ENCODE measurements at regions not wholly inside any gene's neighbourhood (a gene's known extent, or its start where the extent isn't known, plus 50 kb on each side); places are given as distances from the start of the nearest gene placed in this dataset.
"Not testable (repeated sequence)": the region's sequence is repeated elsewhere in the genome, so short reads cannot be mapped to it uniquely, and the experiment has no call there.

- DNase-seq (ENCODE audit: low read depth): peak; percentile 24
Measured at GRCh38 chr11:100581318-100581717, 105.8 kb upstream of the ARHGAP42 start.

GRCh38 chr11:100584201-100584985 is 102.7 kb upstream of the ARHGAP42 start:
- peak; percentile 47 for DNase-seq (ENCODE audit: low read depth)

GRCh38 chr11:100585728-100586127 is 101.4 kb upstream of the ARHGAP42 start:
- no peak for DNase-seq (ENCODE audit: low read depth)

- DNase-seq (ENCODE audit: low read depth): no peak
Measured at GRCh38 chr11:100586361-100587101, 100.6 kb upstream of the ARHGAP42 start.

GRCh38 chr11:100592619-100593260 is 94.3 kb upstream of the ARHGAP42 start:
- no peak for DNase-seq (ENCODE audit: low read depth)

GRCh38 chr11:100593291-100593690 is 93.8 kb upstream of the ARHGAP42 start:
- DNase-seq (ENCODE audit: low read depth): no peak

GRCh38 chr11:100594320-100594719 is 92.8 kb upstream of the ARHGAP42 start:
- DNase-seq (ENCODE audit: low read depth): no peak

GRCh38 chr11:100600941-100601340 is 86.1 kb upstream of the ARHGAP42 start:
- DNase-seq (ENCODE audit: low read depth): no peak

GRCh38 chr11:100602716-100603115 is 84.4 kb upstream of the ARHGAP42 start:
- DNase-seq (ENCODE audit: low read depth): no peak

- DNase-seq (ENCODE audit: low read depth): not testable (repeated sequence)
Measured at GRCh38 chr11:100607761-100608160, 79.3 kb upstream of the ARHGAP42 start.

GRCh38 chr11:100612766-100613165 is 74.3 kb upstream of the ARHGAP42 start:
- no peak for DNase-seq (ENCODE audit: low read depth)

- DNase-seq (ENCODE audit: low read depth): no peak
Measured at GRCh38 chr11:100618914-100619313, 68.2 kb upstream of the ARHGAP42 start.

GRCh38 chr11:100619484-100619883 is 67.6 kb upstream of the ARHGAP42 start:
- DNase-seq (ENCODE audit: low read depth): no peak

- no peak for DNase-seq (ENCODE audit: low read depth)
Measured at GRCh38 chr11:100622404-100622803, 64.7 kb upstream of the ARHGAP42 start.

GRCh38 chr11:100624346-100624745 is 62.7 kb upstream of the ARHGAP42 start:
- peak; percentile 34 for DNase-seq (ENCODE audit: low read depth)

GRCh38 chr11:100625041-100625440 is 62.0 kb upstream of the ARHGAP42 start:
- peak; percentile 23 for DNase-seq (ENCODE audit: low read depth)

GRCh38 chr11:100629671-100630070 is 57.4 kb upstream of the ARHGAP42 start:
- no peak for DNase-seq (ENCODE audit: low read depth)

GRCh38 chr11:100630898-100631297 is 56.2 kb upstream of the ARHGAP42 start:
- DNase-seq (ENCODE audit: low read depth): peak; percentile 61

- DNase-seq (ENCODE audit: low read depth): no peak
Measured at GRCh38 chr11:100631316-100631715, 55.8 kb upstream of the ARHGAP42 start.

GRCh38 chr11:100632941-100633452 is 54.1 kb upstream of the ARHGAP42 start:
- peak; percentile 26 for DNase-seq (ENCODE audit: low read depth)

GRCh38 chr11:100635194-100635593 is 51.9 kb upstream of the ARHGAP42 start:
- DNase-seq (ENCODE audit: low read depth): no peak

GRCh38 chr11:100636536-100636935 is 50.6 kb upstream of the ARHGAP42 start:
- no peak for DNase-seq (ENCODE audit: low read depth)

Measured in amniotic epithelial cell (primary cell).